Activated B cell treated with CpG ODN at 0.5 μM for 24 hours (primary cell): ENCODE measurements at regions not wholly inside any gene's neighbourhood (a gene's known extent, or its start where the extent isn't known, plus 50 kb on each side); places are given as distances from the start of the nearest gene placed in this dataset.
A peak's percentile ranks its signal among the peaks of the same experiment; 100 is the strongest.

Experiments
- ATAC-seq: fragments of 200-7000 bp; cut with Tn5 transposase; one replicate; pipeline ENCODE4 v1.10.0; 2021; ENCODE audit warnings: low read depth, mild to moderate bottlenecking, moderate library complexity
- CTCF ChIA-PET: fragments of 350-600 bp; sonication (Branson Sonifier 250); formaldehyde crosslinking; loops from one replicate; lab custom pipeline; 2021; ENCODE audit warnings: antibody characterized with exemption; lab: Charles Lee
- POLR2A ChIA-PET: fragments of 350-600 bp; sonication (Branson Sonifier 250); formaldehyde crosslinking; loops from one replicate; lab custom pipeline; 2021; ENCODE audit warnings: antibody characterized with exemption; lab: Charles Lee
- DNase-seq: peaks from one replicate; pipeline ENCODE4 v3.0.0; 2022
- H3K27ac Mint-ChIP-seq: one replicate; pipeline ENCODE4 v1.8.0; 2020; ENCODE audit warnings: mixed read lengths
- H3K27me3 Mint-ChIP-seq: one replicate; pipeline ENCODE4 v1.8.0; 2021; ENCODE audit warnings: mixed read lengths
- H3K36me3 Mint-ChIP-seq: one replicate; pipeline ENCODE4 v1.8.0; 2021; ENCODE audit warnings: low read depth, mixed read lengths
- H3K4me1 Mint-ChIP-seq: one replicate; pipeline ENCODE4 v1.8.0; 2021; ENCODE audit warnings: mixed read lengths
- H3K4me3 Mint-ChIP-seq: one replicate; pipeline ENCODE4 v1.8.0; 2020; ENCODE audit warnings: mild to moderate bottlenecking, mixed read lengths
- H3K9me3 Mint-ChIP-seq: one replicate; pipeline ENCODE4 v1.8.0; 2020; ENCODE audit warnings: mixed read lengths
- intact Hi-C: fragments of 100-400 bp; cut with micrococcal nuclease; formaldehyde crosslinking; loops from one replicate; pipeline ENCODE4 v1.15.1; 2024
- TF ChIP-seq, protein P1 (sequence below): fragments of 200-600 bp; IDR thresholded peaks from one replicate; pipeline ENCODE4 v1.8.0; 2022; ENCODE audit warnings: antibody characterized with exemption, mild to moderate bottlenecking

DNA sequence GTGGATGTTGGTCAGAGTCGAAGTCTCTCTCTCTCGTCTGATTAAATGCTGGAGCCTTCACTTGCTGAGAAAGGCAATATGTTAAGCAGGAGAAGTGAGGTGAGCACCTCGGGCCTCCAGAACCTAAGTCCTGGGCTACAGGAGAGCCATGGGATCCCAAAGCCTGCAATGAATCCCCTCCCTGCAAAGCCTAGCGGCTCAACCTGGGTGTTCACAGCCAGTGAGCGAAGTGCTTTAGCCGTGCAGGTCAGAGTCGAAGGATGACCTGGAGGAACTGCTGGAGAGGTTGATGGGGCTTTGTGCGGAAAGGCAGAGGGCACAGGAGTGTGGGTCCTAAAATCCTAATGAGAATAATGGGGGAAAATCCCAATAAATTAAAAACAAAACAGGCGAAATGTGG, 267.8 kb downstream of the ENGASE start:
- H3K27me3 Mint-ChIP-seq = no peaks in the 10 kb centered on the region
- peak overlapping the region; percentile 56 for H3K27ac Mint-ChIP-seq
- ATAC-seq (no peak), DNase-seq (no peak)
- ChIA-PET POLR2A (no interaction called here), CTCF (no interaction called here)
- TF ChIP-seq, protein P1, sequence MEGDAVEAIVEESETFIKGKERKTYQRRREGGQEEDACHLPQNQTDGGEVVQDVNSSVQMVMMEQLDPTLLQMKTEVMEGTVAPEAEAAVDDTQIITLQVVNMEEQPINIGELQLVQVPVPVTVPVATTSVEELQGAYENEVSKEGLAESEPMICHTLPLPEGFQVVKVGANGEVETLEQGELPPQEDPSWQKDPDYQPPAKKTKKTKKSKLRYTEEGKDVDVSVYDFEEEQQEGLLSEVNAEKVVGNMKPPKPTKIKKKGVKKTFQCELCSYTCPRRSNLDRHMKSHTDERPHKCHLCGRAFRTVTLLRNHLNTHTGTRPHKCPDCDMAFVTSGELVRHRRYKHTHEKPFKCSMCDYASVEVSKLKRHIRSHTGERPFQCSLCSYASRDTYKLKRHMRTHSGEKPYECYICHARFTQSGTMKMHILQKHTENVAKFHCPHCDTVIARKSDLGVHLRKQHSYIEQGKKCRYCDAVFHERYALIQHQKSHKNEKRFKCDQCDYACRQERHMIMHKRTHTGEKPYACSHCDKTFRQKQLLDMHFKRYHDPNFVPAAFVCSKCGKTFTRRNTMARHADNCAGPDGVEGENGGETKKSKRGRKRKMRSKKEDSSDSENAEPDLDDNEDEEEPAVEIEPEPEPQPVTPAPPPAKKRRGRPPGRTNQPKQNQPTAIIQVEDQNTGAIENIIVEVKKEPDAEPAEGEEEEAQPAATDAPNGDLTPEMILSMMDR = no peak
- intact Hi-C loops = no loop called here
- peaks cover 51% of the 10 kb centered on the region for H3K4me1 Mint-ChIP-seq
- no peak overlapping the region for H3K4me3 Mint-ChIP-seq
- H3K36me3 Mint-ChIP-seq = no peaks in the 10 kb centered on the region
- peaks cover 9% of the 10 kb centered on the region for H3K9me3 Mint-ChIP-seq

DNA sequence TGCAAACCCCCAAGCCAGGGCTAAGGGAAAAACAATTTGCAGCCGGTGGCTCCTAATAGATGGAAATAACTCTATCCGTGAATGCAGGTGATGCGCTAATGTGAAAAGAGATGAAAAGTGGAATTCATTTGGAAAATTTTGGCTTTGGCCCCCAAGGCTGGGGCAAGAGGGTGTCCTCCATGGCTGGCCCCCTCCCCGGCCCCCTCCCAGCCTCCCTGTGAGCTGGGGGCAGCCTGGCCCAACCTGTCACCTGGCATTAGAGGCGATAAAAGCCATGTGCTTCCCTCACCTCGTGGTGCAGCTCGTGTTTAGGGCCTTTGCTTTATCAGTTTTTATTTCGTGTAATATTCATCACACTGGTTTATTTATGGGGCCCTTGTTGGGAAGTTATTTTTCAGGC, 267.2 kb downstream of the ENGASE start:
- ChIA-PET POLR2A (interaction anchor here (0.7 kb wide), 1 partner anchor 418 kb away, joined by 3 read pairs; no protein-coding TSS in a partner anchor), CTCF (interaction anchor here (3.2 kb wide), 1 partner anchor 51 kb away, joined by 16 read pairs; no protein-coding TSS in a partner anchor)
- TF ChIP-seq, protein P1 = no peak
- ATAC-seq (no peak), DNase-seq (no peak)
- Mint-ChIP-seq H3K4me1 (peaks cover 51% of the 10 kb centered on the region), H3K27ac (peak overlapping the region; percentile 97), H3K4me3 (no peak overlapping the region), H3K9me3 (peaks cover 9% of the 10 kb centered on the region), H3K36me3 (no peaks in the 10 kb centered on the region), H3K27me3 (no peaks in the 10 kb centered on the region)
- intact Hi-C loops = loop anchor here (1.0 kb wide), 1 partner anchor 49 kb away; no protein-coding TSS in a partner anchor

DNA sequence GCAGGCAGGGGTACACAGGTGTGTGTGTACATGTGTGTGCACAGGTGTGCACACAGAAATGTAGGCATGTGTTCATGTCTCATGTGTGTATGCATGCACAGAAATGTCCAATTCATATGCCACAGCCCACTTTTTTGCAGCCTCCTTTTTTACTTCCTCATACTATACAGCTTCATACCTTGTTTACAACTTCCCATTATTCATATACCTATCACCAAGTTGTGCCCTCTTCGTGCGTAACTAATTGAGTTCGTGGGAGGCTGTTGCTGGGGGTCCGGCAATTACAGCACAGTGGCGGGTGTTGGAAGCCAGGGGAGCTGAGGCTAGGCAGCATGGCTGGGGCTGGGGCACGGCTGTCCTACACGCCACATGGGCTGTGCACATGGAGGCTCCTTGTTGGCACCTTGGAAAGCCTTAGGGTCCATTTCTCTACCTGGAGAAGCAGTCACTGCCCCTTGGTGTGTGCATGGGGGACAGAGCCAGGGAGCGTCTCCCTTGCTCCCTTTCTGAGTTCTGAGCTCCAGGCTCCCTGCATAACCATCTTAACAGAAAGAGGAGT, 266.7 kb downstream of the ENGASE start:
- Mint-ChIP-seq H3K9me3 (peaks cover 9% of the 10 kb centered on the region), H3K27ac (peak overlapping the region; percentile 97), H3K4me3 (peak overlapping the region; percentile 80), H3K27me3 (no peaks in the 10 kb centered on the region), H3K36me3 (no peaks in the 10 kb centered on the region), H3K4me1 (peaks cover 51% of the 10 kb centered on the region)
- intact Hi-C loops = loop anchor here (1.0 kb wide), 1 partner anchor 50 kb away; no protein-coding TSS in a partner anchor
- DNase-seq = no peak
- ChIA-PET POLR2A (interaction anchor here (0.7 to 2.1 kb wide), 7 partner anchors 34 to 1383 kb away, joined by 3 to 7 read pairs (median 4); partner anchors contain the start of genes CBX4, ENGASE and TNRC6C), CTCF (interaction anchor here (3.2 kb wide), 1 partner anchor 51 kb away, joined by 16 read pairs; no protein-coding TSS in a partner anchor)
- TF ChIP-seq, protein P1 = no peak
- ATAC-seq = peak; percentile 34

DNA sequence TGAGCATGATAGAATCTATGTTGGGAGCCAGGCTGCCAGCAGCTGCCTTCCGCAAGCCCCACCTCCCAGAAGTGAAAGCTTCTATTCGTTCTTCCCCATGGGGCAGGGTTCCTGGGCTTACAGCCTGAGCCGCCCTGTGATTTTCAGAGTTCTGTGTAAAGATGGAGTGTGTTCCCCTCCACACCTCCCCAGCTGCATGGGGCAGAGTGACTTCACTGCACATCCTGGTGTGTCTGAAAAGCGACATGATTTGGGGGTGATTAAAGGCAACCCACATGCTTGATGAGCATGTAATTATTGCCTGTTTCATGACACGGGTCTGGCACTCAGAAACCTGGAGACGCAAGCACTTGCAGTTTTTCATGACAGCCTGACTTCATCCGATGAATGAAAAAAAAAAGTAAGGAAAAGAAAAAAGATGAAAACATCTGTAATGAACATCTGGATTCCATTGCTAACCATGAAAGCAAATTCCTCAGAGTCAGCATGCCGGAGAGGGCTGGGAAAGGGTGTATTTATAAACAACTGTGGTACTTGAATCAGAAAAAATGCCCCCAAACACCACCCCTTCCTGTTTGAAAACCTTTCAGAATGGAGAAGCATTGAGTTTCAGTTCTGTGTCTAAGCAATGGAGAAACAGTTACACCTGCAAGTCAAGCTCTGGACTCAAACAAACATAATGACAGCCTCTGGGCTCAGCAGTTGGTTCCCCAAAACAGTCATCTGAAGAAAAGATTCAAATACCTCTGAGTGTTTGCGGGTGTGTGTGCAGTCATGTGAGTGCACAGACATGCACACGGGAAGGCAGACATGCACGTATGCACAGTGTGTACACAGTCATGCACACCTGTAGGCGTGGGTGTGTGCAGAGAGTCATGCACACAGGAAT, 266.0 kb downstream of the ENGASE start:
- Mint-ChIP-seq H3K27ac (peak overlapping the region; percentile 97), H3K4me3 (peak overlapping the region; percentile 80)
- intact Hi-C loops = loop anchor here (1.0 kb wide), 2 partner anchors 46 to 51 kb away; no protein-coding TSS in a partner anchor

More for the DNA sequence above, 266.0 kb downstream of the ENGASE start:
- ATAC-seq = peak; percentile 83
- peaks cover 51% of the 10 kb centered on the region for H3K4me1 Mint-ChIP-seq
- H3K27me3 Mint-ChIP-seq = peaks cover 6% of the 10 kb centered on the region
- TF ChIP-seq, protein P1 = no peak
- ChIA-PET CTCF (interaction anchor here (3.2 kb wide), 1 partner anchor 52 kb away, joined by 16 read pairs; no protein-coding TSS in a partner anchor), POLR2A (interaction anchor here (1.0 to 2.1 kb wide), 8 partner anchors 34 to 1382 kb away, joined by 3 to 8 read pairs (median 4); partner anchors contain the start of genes CANT1, CBX4, ENGASE and TNRC6C)
- H3K9me3 Mint-ChIP-seq = peaks cover 9% of the 10 kb centered on the region
- peak; percentile 51 for DNase-seq
- H3K36me3 Mint-ChIP-seq = no peaks in the 10 kb centered on the region
